AG09309 (cell line): ENCODE measurements at regions not wholly inside any gene's neighbourhood (a gene's known extent, or its start where the extent isn't known, plus 50 kb on each side); places are given as distances from the start of the nearest gene placed in this dataset.

Experiments
- DNase-seq: peaks from one replicate; pipeline ENCODE4 v3.0.0-alpha.2; 2010; ENCODE audit warnings: low read depth
- H3K4me3 ChIP-seq: 2 replicates; pipeline ENCODE4 v1.5.1; 2011; ENCODE audit warnings: mild to moderate bottlenecking, low read depth, low read length, moderate library complexity; ENCODE audit not compliant: control insufficient read depth
- TF ChIP-seq, protein P1 (sequence below): IDR thresholded peaks from 2 replicates; pipeline ENCODE4 v1.5.1; 2011; ENCODE audit warnings: mild to moderate bottlenecking, low read depth, low read length, inconsistent platforms; ENCODE audit not compliant: insufficient read depth, control insufficient read depth; ENCODE audit errors: missing control alignments

DNA sequence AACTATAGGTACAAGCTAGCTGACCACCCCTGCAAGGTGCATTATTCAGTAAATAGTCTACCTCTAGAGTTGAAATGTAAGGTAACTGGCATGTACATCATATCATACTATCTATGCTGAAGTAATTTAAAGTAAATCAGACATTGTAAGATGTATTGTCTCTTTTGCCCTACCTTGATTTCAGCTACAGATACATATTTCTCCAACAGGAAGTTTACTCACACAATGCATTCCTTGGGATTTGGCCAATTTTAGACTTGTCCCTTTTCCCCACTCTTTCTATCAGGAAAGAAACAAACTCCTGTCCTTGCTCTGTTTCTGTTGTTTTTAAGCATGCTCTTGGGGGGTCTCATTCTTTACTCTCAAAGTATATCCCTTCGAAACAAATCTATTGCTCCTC lies 58.5 kb upstream of the TSLP start:
- TF ChIP-seq, protein P1, sequence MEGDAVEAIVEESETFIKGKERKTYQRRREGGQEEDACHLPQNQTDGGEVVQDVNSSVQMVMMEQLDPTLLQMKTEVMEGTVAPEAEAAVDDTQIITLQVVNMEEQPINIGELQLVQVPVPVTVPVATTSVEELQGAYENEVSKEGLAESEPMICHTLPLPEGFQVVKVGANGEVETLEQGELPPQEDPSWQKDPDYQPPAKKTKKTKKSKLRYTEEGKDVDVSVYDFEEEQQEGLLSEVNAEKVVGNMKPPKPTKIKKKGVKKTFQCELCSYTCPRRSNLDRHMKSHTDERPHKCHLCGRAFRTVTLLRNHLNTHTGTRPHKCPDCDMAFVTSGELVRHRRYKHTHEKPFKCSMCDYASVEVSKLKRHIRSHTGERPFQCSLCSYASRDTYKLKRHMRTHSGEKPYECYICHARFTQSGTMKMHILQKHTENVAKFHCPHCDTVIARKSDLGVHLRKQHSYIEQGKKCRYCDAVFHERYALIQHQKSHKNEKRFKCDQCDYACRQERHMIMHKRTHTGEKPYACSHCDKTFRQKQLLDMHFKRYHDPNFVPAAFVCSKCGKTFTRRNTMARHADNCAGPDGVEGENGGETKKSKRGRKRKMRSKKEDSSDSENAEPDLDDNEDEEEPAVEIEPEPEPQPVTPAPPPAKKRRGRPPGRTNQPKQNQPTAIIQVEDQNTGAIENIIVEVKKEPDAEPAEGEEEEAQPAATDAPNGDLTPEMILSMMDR, result no peak
- DNase-seq, result no peak
- H3K4me3 ChIP-seq, result no peak overlapping the region

DNA sequence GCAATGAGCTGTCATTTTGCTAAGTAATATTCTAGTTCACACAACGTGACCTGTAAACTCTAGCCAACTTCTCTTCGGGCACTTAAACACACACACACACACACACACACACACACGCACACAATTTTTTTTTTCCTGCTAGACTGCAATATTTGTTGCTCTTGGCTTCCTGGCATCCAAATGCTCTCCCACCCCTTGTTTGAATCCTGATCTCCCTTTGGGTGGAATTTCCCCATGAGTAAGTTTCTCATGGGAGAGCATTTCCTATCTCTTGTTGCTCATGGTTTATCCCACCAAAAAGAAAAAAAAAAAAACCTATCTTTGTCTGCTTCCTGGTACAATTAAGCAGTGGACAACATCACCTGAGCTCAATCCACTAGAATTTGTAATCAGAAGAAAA lies 54.7 kb upstream of the TSLP start:
- no peak for DNase-seq
- TF ChIP-seq, protein P1, result no peak
- H3K4me3 ChIP-seq, result no peak overlapping the region

DNA sequence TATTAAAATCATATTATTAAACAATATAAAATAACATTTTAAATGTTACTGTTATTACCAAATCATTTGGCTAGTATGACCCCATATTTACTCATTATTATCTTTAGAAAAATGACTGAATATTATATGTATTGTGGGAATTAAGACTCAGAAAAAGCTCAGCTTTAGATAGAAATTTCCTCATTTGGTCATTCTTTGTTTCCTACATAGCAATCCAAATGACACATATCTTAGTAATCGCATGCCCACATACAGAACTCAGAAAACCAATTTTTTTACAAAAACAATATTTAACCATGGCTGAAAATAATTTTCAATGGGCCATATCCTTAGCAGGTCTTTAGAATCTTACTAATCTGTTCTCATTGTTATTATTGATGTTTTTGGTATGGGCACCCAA lies 53.8 kb upstream of the TSLP start:
- DNase-seq, result no peak
- H3K4me3 ChIP-seq, result no peak overlapping the region
- TF ChIP-seq, protein P1, result no peak
